NCI-H2171 treated with DMSO at 0.1 percent for 48 hours (cell line): ENCODE measurements at regions not wholly inside any gene's neighbourhood (a gene's known extent, or its start where the extent isn't known, plus 50 kb on each side); places are given as distances from the start of the nearest gene placed in this dataset.
"Not testable (repeated sequence)": the region's sequence is repeated elsewhere in the genome, so short reads cannot be mapped to it uniquely, and the experiment has no call there.

Experiments
- DNase-seq: peaks from one replicate; lab custom pipeline; 2025; lab: John Stamatoyannopoulos, UW

- DNase-seq, result no peak
These were observed 807.1 kb upstream of the PRMT6 start for GRCh38 chr1:106249365-106249764.

GRCh38 chr1:106249810-106250209, 806.7 kb upstream of the PRMT6 start:
- no peak for DNase-seq

- no peak for DNase-seq
These were observed 801.7 kb upstream of the PRMT6 start for GRCh38 chr1:106254748-106255147.

GRCh38 chr1:106266786-106267185, 789.7 kb upstream of the PRMT6 start:
- DNase-seq, result no peak

GRCh38 chr1:106268070-106268469, 788.4 kb upstream of the PRMT6 start:
- DNase-seq, result peak; percentile 70

- DNase-seq, result no peak
These were observed 779.6 kb upstream of the PRMT6 start for GRCh38 chr1:106276871-106277270.

GRCh38 chr1:106277786-106278185, 778.7 kb upstream of the PRMT6 start:
- DNase-seq, result no peak

GRCh38 chr1:106278716-106279115, 777.8 kb upstream of the PRMT6 start:
- no peak for DNase-seq

- no peak for DNase-seq
These were observed 767.1 kb upstream of the PRMT6 start for GRCh38 chr1:106289265-106289928.

- peak; percentile 76 for DNase-seq
These were observed 765.5 kb upstream of the PRMT6 start for GRCh38 chr1:106290805-106291501.

GRCh38 chr1:106292130-106292529, 764.3 kb upstream of the PRMT6 start:
- no peak for DNase-seq

- DNase-seq, result no peak
These were observed 760.0 kb upstream of the PRMT6 start for GRCh38 chr1:106296431-106296830.

- DNase-seq, result no peak
These were observed 752.4 kb upstream of the PRMT6 start for GRCh38 chr1:106304106-106304505.

GRCh38 chr1:106319612-106320011, 736.9 kb upstream of the PRMT6 start:
- no peak for DNase-seq

- no peak for DNase-seq
These were observed 730.9 kb upstream of the PRMT6 start for GRCh38 chr1:106325600-106325999.

GRCh38 chr1:106344494-106344893, 712.0 kb upstream of the PRMT6 start:
- DNase-seq, result no peak

- no peak for DNase-seq
These were observed 696.2 kb upstream of the PRMT6 start for GRCh38 chr1:106360252-106360651.

GRCh38 chr1:106366627-106367319, 689.7 kb upstream of the PRMT6 start:
- DNase-seq, result no peak

GRCh38 chr1:106378261-106378660, 678.2 kb upstream of the PRMT6 start:
- no peak for DNase-seq

- no peak for DNase-seq
These were observed 675.7 kb upstream of the PRMT6 start for GRCh38 chr1:106380772-106381171.

GRCh38 chr1:106389160-106389559, 667.3 kb upstream of the PRMT6 start:
- not testable (repeated sequence) for DNase-seq

- no peak for DNase-seq
These were observed 663.4 kb upstream of the PRMT6 start for GRCh38 chr1:106393046-106393445.

- DNase-seq, result no peak
These were observed 660.5 kb upstream of the PRMT6 start for GRCh38 chr1:106396020-106396419.
